ENCODE measurements at regions not wholly inside any gene's neighbourhood (a gene's known extent, or its start where the extent isn't known, plus 50 kb on each side); places are given as distances from the start of the nearest gene placed in this dataset.
"Not testable (repeated sequence)": the region's sequence is repeated elsewhere in the genome, so short reads cannot be mapped to it uniquely, and the experiment has no call there.

GRCh38 chr13:33554919-33555791 lies 262.8 kb upstream of the RFC3 start:
- H3K27me3 ChIP-seq (ENCODE audit: control insufficient read depth in 3 of 3, insufficient read depth in 3 of 3, low read length in 3 of 3): no peaks in the 10 kb centered on the region
- H3K4me3 ChIP-seq (ENCODE audit: low read length in 3 of 3): no peak overlapping the region
- no peak overlapping the region for H3K9ac ChIP-seq (ENCODE audit: low read depth in 1 of 3, low read length in 3 of 3)
- no peaks in the 10 kb centered on the region for H3K9me3 ChIP-seq (ENCODE audit: control insufficient read depth in 3 of 3, low read length in 3 of 3)
- no peaks in the 10 kb centered on the region for H3K4me1 ChIP-seq (ENCODE audit: control insufficient read depth in 3 of 3, insufficient read depth in 3 of 3, low read length in 3 of 3)
- no peaks in the 10 kb centered on the region for H3K36me3 ChIP-seq (ENCODE audit: control insufficient read depth in 3 of 3, insufficient read depth in 3 of 3, low read length in 3 of 3)
- no peak overlapping the region for H3K27ac ChIP-seq (ENCODE audit: low read depth, low read length)

GRCh38 chr13:33556828-33557227 lies 261.1 kb upstream of the RFC3 start:
- no peak overlapping the region for H3K27ac ChIP-seq (ENCODE audit: low read depth, low read length)
- H3K9me3 ChIP-seq (ENCODE audit: control insufficient read depth in 3 of 3, low read length in 3 of 3): no peaks in the 10 kb centered on the region
- no peaks in the 10 kb centered on the region for H3K27me3 ChIP-seq (ENCODE audit: control insufficient read depth in 3 of 3, insufficient read depth in 3 of 3, low read length in 3 of 3)
- peaks cover 0 to 4% (median 0%) of the 10 kb centered on the region in 3 donors for H3K4me1 ChIP-seq (ENCODE audit: control insufficient read depth in 3 of 3, insufficient read depth in 3 of 3, low read length in 3 of 3)
- no peaks in the 10 kb centered on the region for H3K36me3 ChIP-seq (ENCODE audit: control insufficient read depth in 3 of 3, insufficient read depth in 3 of 3, low read length in 3 of 3)
- no peak overlapping the region for H3K9ac ChIP-seq (ENCODE audit: low read depth in 1 of 3, low read length in 3 of 3)
- no peak overlapping the region for H3K4me3 ChIP-seq (ENCODE audit: low read length in 3 of 3)

GRCh38 chr13:33560726-33561125 lies 257.2 kb upstream of the RFC3 start:
- H3K4me3 ChIP-seq (ENCODE audit: low read length in 3 of 3): no peak overlapping the region
- H3K36me3 ChIP-seq (ENCODE audit: control insufficient read depth in 3 of 3, insufficient read depth in 3 of 3, low read length in 3 of 3): no peaks in the 10 kb centered on the region
- H3K27ac ChIP-seq (ENCODE audit: low read depth, low read length): no peak overlapping the region
- H3K9ac ChIP-seq (ENCODE audit: low read depth in 1 of 3, low read length in 3 of 3): no peak overlapping the region
- H3K4me1 ChIP-seq (ENCODE audit: control insufficient read depth in 3 of 3, insufficient read depth in 3 of 3, low read length in 3 of 3): peaks cover 0 to 4% (median 0%) of the 10 kb centered on the region in 3 donors
- no peaks in the 10 kb centered on the region for H3K27me3 ChIP-seq (ENCODE audit: control insufficient read depth in 3 of 3, insufficient read depth in 3 of 3, low read length in 3 of 3)
- no peaks in the 10 kb centered on the region for H3K9me3 ChIP-seq (ENCODE audit: control insufficient read depth in 3 of 3, low read length in 3 of 3)

GRCh38 chr13:33561627-33562026 lies 256.3 kb upstream of the RFC3 start:
- H3K27me3 ChIP-seq (ENCODE audit: control insufficient read depth in 3 of 3, insufficient read depth in 3 of 3, low read length in 3 of 3): no peaks in the 10 kb centered on the region
- H3K27ac ChIP-seq (ENCODE audit: low read depth, low read length): no peak overlapping the region
- H3K9me3 ChIP-seq (ENCODE audit: control insufficient read depth in 3 of 3, low read length in 3 of 3): no peaks in the 10 kb centered on the region
- no peak overlapping the region for H3K4me3 ChIP-seq (ENCODE audit: low read length in 3 of 3)
- peaks cover 0 to 4% (median 0%) of the 10 kb centered on the region in 3 donors for H3K4me1 ChIP-seq (ENCODE audit: control insufficient read depth in 3 of 3, insufficient read depth in 3 of 3, low read length in 3 of 3)
- no peak overlapping the region for H3K9ac ChIP-seq (ENCODE audit: low read depth in 1 of 3, low read length in 3 of 3)
- H3K36me3 ChIP-seq (ENCODE audit: control insufficient read depth in 3 of 3, insufficient read depth in 3 of 3, low read length in 3 of 3): no peaks in the 10 kb centered on the region

- no peak overlapping the region for H3K27ac ChIP-seq (ENCODE audit: low read depth, low read length)
- H3K36me3 ChIP-seq (ENCODE audit: control insufficient read depth in 3 of 3, insufficient read depth in 3 of 3, low read length in 3 of 3): no peaks in the 10 kb centered on the region
- no peak overlapping the region for H3K4me3 ChIP-seq (ENCODE audit: low read length in 3 of 3)
- H3K9me3 ChIP-seq (ENCODE audit: control insufficient read depth in 3 of 3, low read length in 3 of 3): no peaks in the 10 kb centered on the region
- no peak overlapping the region for H3K9ac ChIP-seq (ENCODE audit: low read depth in 1 of 3, low read length in 3 of 3)
- no peaks in the 10 kb centered on the region for H3K27me3 ChIP-seq (ENCODE audit: control insufficient read depth in 3 of 3, insufficient read depth in 3 of 3, low read length in 3 of 3)
- H3K4me1 ChIP-seq (ENCODE audit: control insufficient read depth in 3 of 3, insufficient read depth in 3 of 3, low read length in 3 of 3): no peaks in the 10 kb centered on the region
Observed at GRCh38 chr13:33571618-33572017, 246.3 kb upstream of the RFC3 start.

- H3K9ac ChIP-seq (ENCODE audit: low read depth in 1 of 3, low read length in 3 of 3): not testable (repeated sequence)
Observed at GRCh38 chr13:33572322-33572721, 245.6 kb upstream of the RFC3 start.

GRCh38 chr13:33575378-33575777 lies 242.6 kb upstream of the RFC3 start:
- no peak overlapping the region for H3K9ac ChIP-seq (ENCODE audit: low read depth in 1 of 3, low read length in 3 of 3)
- no peaks in the 10 kb centered on the region for H3K4me1 ChIP-seq (ENCODE audit: control insufficient read depth in 3 of 3, insufficient read depth in 3 of 3, low read length in 3 of 3)
- no peaks in the 10 kb centered on the region for H3K36me3 ChIP-seq (ENCODE audit: control insufficient read depth in 3 of 3, insufficient read depth in 3 of 3, low read length in 3 of 3)
- H3K9me3 ChIP-seq (ENCODE audit: control insufficient read depth in 3 of 3, low read length in 3 of 3): no peaks in the 10 kb centered on the region
- no peak overlapping the region for H3K27ac ChIP-seq (ENCODE audit: low read depth, low read length)
- H3K4me3 ChIP-seq (ENCODE audit: low read length in 3 of 3): no peak overlapping the region
- no peaks in the 10 kb centered on the region for H3K27me3 ChIP-seq (ENCODE audit: control insufficient read depth in 3 of 3, insufficient read depth in 3 of 3, low read length in 3 of 3)

More at GRCh38 chr13:33572322-33572721, 245.6 kb upstream of the RFC3 start:
- not testable (repeated sequence) for H3K4me1 ChIP-seq (ENCODE audit: control insufficient read depth in 3 of 3, insufficient read depth in 3 of 3, low read length in 3 of 3); H3K9me3 ChIP-seq (ENCODE audit: control insufficient read depth in 3 of 3, low read length in 3 of 3); H3K27ac ChIP-seq (ENCODE audit: low read depth, low read length); H3K4me3 ChIP-seq (ENCODE audit: low read length in 3 of 3); H3K27me3 ChIP-seq (ENCODE audit: control insufficient read depth in 3 of 3, insufficient read depth in 3 of 3, low read length in 3 of 3); H3K36me3 ChIP-seq (ENCODE audit: control insufficient read depth in 3 of 3, insufficient read depth in 3 of 3, low read length in 3 of 3)

DNA sequence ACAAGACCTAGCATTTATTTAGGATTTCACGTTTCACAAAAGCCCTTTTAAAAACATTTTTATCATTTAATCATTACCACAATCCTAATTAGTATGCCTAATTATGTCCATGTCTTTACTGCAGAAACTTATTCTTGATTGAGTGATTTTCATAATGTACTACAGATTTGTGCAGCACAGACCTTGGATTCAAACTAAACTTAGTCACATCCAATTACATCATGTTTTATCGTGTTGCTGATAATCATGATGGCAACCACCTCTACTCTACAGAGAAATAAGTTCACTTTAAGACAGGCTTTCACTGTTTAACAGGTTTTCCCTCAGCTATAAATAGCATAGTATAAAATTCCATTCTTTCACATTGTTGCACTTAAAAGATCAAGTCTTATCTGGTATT lies 240.9 kb upstream of the RFC3 start:
- no peaks in the 10 kb centered on the region for H3K36me3 ChIP-seq (ENCODE audit: control insufficient read depth in 3 of 3, insufficient read depth in 3 of 3, low read length in 3 of 3)
- H3K27ac ChIP-seq (ENCODE audit: low read depth, low read length): no peak overlapping the region
- H3K27me3 ChIP-seq (ENCODE audit: control insufficient read depth in 3 of 3, insufficient read depth in 3 of 3, low read length in 3 of 3): no peaks in the 10 kb centered on the region
- H3K4me3 ChIP-seq (ENCODE audit: low read length in 3 of 3): no peak overlapping the region
- H3K4me1 ChIP-seq (ENCODE audit: control insufficient read depth in 3 of 3, insufficient read depth in 3 of 3, low read length in 3 of 3): no peaks in the 10 kb centered on the region
- no peaks in the 10 kb centered on the region for H3K9me3 ChIP-seq (ENCODE audit: control insufficient read depth in 3 of 3, low read length in 3 of 3)
- H3K9ac ChIP-seq (ENCODE audit: low read depth in 1 of 3, low read length in 3 of 3): no peak overlapping the region

- Histone ChIP-seq H3K27ac (ENCODE audit: low read depth, low read length) (no peak overlapping the region), H3K27me3 (ENCODE audit: control insufficient read depth in 3 of 3, insufficient read depth in 3 of 3, low read length in 3 of 3) (no peaks in the 10 kb centered on the region), H3K4me3 (ENCODE audit: low read length in 3 of 3) (no peak overlapping the region), H3K36me3 (ENCODE audit: control insufficient read depth in 3 of 3, insufficient read depth in 3 of 3, low read length in 3 of 3) (no peaks in the 10 kb centered on the region), H3K4me1 (ENCODE audit: control insufficient read depth in 3 of 3, insufficient read depth in 3 of 3, low read length in 3 of 3) (no peaks in the 10 kb centered on the region), H3K9me3 (ENCODE audit: control insufficient read depth in 3 of 3, low read length in 3 of 3) (no peaks in the 10 kb centered on the region), H3K9ac (ENCODE audit: low read depth in 1 of 3, low read length in 3 of 3) (no peak overlapping the region)
Observed at GRCh38 chr13:33578786-33579185, 239.2 kb upstream of the RFC3 start.

- Histone ChIP-seq H3K9ac (ENCODE audit: low read depth in 1 of 3, low read length in 3 of 3) (no peak overlapping the region), H3K4me1 (ENCODE audit: control insufficient read depth in 3 of 3, insufficient read depth in 3 of 3, low read length in 3 of 3) (no peaks in the 10 kb centered on the region), H3K27ac (ENCODE audit: low read depth, low read length) (no peak overlapping the region), H3K9me3 (ENCODE audit: control insufficient read depth in 3 of 3, low read length in 3 of 3) (no peaks in the 10 kb centered on the region), H3K4me3 (ENCODE audit: low read length in 3 of 3) (no peak overlapping the region), H3K36me3 (ENCODE audit: control insufficient read depth in 3 of 3, insufficient read depth in 3 of 3, low read length in 3 of 3) (no peaks in the 10 kb centered on the region), H3K27me3 (ENCODE audit: control insufficient read depth in 3 of 3, insufficient read depth in 3 of 3, low read length in 3 of 3) (no peaks in the 10 kb centered on the region)
Observed at GRCh38 chr13:33582121-33582520, 235.8 kb upstream of the RFC3 start.

All from skeletal muscle tissue (tissue), 3 donors.